GM19455 (cell line): ENCODE measurements at regions not wholly inside any gene's neighbourhood (a gene's known extent, or its start where the extent isn't known, plus 50 kb on each side); places are given as distances from the start of the nearest gene placed in this dataset.
"Not testable (repeated sequence)": the region's sequence is repeated elsewhere in the genome, so short reads cannot be mapped to it uniquely, and the experiment has no call there.

ENCODE experiments used
- ATAC-seq: cut with Tn5 transposase; IDR thresholded peaks from one replicate; pipeline ENCODE4 v1.9.1; 2021; ENCODE audit not compliant: unreplicated experiment

- no peak for ATAC-seq
These were observed 236.2 kb upstream of the ADRA1B start for GRCh38 chr5:159680095-159680494.

GRCh38 chr5:159681661-159682060 lies 234.6 kb upstream of the ADRA1B start:
- no peak for ATAC-seq

DNA sequence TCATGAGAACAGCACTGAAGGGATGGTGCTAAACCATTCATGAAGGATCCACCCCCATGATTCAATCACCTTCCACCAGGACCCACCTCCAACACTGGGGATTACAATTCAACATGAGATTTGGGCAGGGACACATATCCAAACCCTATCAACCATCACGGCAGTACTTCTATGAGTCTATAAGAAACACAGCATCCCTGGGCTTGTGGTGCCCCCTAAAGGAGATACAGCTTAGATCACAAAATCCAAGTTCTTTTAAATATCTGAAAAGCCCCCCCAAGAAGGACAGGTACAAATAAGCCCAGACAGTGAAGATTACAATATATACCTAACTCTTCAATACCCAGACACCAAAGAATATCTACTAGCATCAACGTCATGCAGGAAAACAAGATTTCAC lies 233.7 kb upstream of the ADRA1B start:
- ATAC-seq = no peak

DNA sequence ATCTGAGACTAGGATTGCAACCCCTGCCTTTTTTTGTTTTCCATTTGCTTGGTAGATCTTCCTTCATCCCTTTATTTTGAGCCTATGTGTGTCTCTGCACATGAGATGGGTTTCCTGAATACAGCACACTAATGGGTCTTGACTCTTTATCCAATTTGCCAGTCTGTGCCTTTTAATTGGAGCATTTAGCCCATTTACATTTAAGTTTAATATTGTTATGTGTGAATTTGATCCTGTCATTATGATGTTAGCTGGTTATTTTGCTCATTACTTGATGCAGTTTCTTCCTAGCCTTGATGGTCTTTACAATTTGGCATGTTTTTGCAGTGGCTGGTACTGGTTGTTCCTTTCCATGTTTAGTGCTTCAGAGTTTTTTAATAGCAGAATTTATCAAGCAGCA lies 228.4 kb upstream of the ADRA1B start:
- not testable (repeated sequence) for ATAC-seq

GRCh38 chr5:159695741-159696294 lies 220.5 kb upstream of the ADRA1B start:
- ATAC-seq = no peak

- no peak for ATAC-seq
These were observed 218.8 kb upstream of the ADRA1B start for GRCh38 chr5:159697530-159697929.

DNA sequence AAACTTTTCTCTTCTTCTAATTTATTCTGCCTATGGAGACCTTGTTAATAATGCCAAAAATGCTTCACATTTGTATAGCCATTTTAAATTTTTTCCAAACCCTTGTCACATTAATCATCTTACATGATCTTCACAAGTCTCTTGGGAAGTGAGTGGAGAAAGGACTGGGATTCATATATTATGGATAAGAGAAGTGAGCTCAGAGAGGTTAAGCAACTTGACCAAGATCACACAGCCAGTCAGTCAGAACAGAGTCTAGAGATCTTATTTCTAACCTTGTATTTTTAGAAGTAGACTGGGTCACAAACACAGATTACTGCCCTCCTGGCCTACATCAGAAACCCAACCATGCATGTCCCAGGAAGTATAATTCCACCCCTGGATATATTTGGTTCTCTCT lies 218.0 kb upstream of the ADRA1B start:
- no peak for ATAC-seq

DNA sequence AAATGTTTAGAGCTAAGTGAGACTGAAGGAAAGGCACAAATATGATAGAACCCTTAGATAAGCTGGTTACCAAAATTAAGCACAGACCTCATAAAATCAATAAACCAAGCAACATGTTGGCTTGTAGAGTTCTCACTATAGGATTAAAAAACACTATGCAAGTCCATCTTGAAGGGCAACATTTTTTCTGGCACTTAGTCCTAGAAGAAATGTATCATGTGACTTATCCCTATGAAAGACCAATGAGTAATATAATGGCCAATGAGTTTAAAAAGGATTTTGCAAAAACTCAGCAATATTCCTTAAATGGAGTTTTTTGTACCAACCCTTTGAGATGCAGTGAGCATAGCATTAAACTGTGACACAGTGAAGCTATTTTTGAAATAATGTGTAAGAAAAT lies 216.3 kb upstream of the ADRA1B start:
- no peak for ATAC-seq

- ATAC-seq = no peak
These were observed 214.0 kb upstream of the ADRA1B start for GRCh38 chr5:159702301-159702700.

DNA sequence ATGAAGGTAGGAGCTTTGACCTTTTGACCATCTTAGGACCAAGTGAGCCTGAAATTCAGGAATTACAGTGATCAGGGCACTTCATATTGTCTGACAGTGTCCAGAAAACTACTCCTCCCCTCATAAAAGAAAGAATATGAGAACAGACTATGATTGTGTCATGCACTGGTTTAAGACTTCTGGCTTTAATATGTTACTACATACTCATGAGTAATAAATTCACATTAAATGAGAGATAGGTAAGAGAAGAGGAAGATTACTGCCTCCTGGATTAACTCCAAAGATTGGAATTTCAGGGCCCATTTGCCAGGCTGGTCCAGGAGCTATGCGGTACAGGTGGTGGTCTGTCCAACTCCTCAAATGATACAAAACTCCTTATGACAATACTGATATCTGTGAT lies 213.5 kb upstream of the ADRA1B start:
- ATAC-seq = no peak

- no peak for ATAC-seq
These were observed 212.1 kb upstream of the ADRA1B start for GRCh38 chr5:159704160-159704559.

GRCh38 chr5:159705948-159706347 lies 210.3 kb upstream of the ADRA1B start:
- no peak for ATAC-seq

DNA sequence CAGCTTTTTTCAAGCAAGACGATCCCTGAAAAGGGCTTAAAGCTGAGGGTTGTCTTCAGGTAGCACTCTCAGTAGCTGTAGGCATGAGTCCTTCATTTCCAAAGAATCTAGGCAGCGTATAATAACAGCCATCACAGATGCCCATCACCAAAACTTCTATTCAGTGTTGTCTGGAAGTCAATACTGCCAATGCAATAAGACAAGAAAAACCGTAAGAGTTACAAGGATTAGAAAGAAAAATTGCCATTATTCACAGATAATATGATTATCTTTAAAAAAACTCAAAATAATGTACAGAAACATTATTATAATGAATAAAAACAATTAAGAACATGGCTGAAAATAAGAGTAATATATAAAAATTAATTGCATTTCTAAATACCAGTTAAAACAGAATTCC lies 208.2 kb upstream of the ADRA1B start:
- ATAC-seq = no peak

GRCh38 chr5:159712672-159713071 lies 203.6 kb upstream of the ADRA1B start:
- ATAC-seq = no peak

DNA sequence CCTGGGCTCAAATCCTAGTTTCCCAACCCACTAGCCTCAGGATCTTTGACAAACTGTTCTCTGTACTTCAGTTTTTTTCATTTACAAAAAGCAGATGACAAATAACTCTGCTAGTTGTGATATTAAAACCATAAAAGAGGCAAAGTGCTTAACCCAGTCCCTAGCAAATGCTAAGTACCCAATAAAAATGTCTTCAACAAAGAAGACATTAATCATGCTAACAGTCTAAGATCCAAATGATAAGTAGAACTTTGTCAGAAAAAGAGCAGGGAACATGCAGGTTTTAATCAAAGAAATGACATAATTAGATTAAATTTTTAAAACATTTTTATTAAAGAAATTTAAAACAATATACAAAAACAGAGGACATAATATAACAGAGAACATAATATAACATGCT lies 203.0 kb upstream of the ADRA1B start:
- no peak for ATAC-seq

DNA sequence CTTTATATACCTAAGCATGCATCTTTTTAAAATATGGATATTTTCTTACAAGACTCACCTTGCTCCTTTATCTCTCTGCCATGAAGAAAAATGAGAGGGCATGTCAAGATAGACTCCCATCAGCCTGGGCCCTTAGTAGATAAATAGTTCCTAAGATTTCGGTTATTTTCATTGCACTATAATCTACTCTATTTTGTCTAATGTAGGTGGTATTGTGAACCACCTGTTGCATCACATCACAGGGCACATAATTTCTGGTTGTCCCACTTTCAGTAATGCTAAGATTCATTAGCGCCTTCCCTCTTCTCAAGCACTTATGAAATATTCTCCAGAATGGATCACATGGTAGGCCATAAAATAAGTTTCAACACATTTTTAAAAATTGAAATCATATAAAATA lies 202.5 kb upstream of the ADRA1B start:
- ATAC-seq = no peak

- no peak for ATAC-seq
These were observed 190.8 kb upstream of the ADRA1B start for GRCh38 chr5:159725475-159725874.

GRCh38 chr5:159727167-159727566 lies 189.1 kb upstream of the ADRA1B start:
- ATAC-seq = no peak

DNA sequence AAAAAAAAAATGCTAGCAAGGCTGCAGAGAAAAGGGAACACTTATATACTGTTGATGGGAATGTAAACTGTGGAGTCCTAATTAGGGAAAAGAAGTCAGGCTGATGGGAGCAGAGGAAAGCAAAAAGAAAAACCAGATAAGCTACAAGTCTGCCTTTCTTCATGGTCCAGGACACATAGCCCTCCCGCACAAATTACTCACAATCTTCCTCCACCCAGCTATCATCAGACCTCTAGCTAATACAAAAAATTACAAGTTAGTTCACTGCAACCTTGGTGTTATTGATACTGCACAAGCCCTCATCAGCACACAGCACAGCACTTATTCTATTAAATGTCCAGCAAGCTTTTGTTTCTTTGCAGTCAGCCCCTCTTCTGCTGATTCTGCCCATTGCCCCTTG lies 186.0 kb upstream of the ADRA1B start:
- no peak for ATAC-seq

- no peak for ATAC-seq
These were observed 184.1 kb upstream of the ADRA1B start for GRCh38 chr5:159732220-159732619.

- no peak for ATAC-seq
These were observed 181.9 kb upstream of the ADRA1B start for GRCh38 chr5:159734366-159734765.

DNA sequence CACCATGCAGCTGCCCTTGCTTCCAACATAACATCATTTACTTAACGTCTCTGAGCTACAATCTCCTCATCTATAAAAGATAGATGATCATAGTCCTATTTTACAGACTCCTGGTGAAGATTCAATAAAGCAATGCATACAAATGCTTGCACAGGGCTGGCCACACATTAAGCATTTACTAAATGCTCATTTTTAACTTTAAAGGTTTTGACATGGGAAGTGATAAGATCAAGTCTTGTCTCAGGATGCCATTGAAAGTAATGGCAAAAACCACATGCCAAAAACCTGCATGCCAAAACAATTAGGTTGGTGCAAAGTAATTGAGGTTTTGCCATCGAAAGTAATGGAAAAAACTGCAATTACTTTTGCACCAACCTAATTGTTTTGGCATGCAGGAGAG lies 181.2 kb upstream of the ADRA1B start:
- ATAC-seq = no peak

DNA sequence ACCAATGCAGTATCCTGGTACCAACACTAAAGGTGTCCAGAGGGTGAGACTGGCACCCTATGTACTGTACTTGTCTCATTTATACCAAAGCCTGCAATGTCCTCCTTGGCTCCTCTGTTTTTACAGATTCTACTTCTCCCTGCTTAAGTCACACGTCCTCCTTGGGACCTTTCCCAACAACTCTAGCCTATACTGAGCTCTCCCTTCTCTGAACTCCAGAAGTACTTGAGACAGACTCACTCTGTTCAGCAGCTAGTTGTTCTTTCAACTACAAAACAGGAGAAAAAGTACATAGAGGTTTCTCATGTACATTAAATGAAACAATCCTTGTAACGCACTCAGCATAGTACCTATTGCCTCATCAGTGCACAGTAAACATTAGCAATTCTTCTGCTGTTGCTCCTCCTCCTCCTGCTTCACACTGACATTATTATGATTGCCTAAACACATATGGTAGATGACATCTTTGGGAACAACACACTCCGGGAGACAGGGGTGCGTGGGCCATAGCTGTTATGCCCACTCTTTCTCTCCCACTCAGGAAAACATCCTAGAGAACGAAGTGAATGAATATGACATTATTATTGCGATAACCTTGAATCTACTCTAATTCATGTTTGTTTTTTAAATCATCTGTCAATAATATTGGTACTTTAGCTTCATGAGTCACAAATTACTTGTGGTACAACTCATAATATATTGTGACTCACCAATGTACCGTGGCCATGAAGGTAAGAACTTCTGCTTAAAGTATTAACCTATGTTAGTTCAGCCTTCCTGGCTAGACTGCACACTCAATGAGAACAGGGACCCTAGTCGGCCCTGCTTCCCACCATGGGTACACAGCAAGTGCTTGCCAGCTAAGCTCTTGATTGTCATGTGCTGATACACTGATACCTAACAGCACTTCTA lies 180.3 kb upstream of the ADRA1B start:
- ATAC-seq = no peak
